NCI-H2029 (cell line): ENCODE measurements at regions not wholly inside any gene's neighbourhood (a gene's known extent, or its start where the extent isn't known, plus 50 kb on each side); places are given as distances from the start of the nearest gene placed in this dataset.

Source experiments
- DNase-seq: peaks from one replicate; lab custom pipeline; 2025; lab: John Stamatoyannopoulos, UW

- no peak for DNase-seq
These were observed 753.2 kb upstream of the EEF2KMT start for GRCh38 chr16:5850632-5851392.

- DNase-seq: no peak
These were observed 747.5 kb upstream of the EEF2KMT start for GRCh38 chr16:5845046-5845445.

GRCh38 chr16:5841974-5842373 lies 744.4 kb upstream of the EEF2KMT start:
- no peak for DNase-seq

GRCh38 chr16:5838725-5839124 lies 741.1 kb upstream of the EEF2KMT start:
- DNase-seq: no peak

- DNase-seq: no peak
These were observed 740.5 kb upstream of the EEF2KMT start for GRCh38 chr16:5838071-5838470.

GRCh38 chr16:5837007-5837670 lies 739.5 kb upstream of the EEF2KMT start:
- DNase-seq: no peak

GRCh38 chr16:5835876-5836275 lies 738.3 kb upstream of the EEF2KMT start:
- no peak for DNase-seq

GRCh38 chr16:5826332-5826731 lies 728.7 kb upstream of the EEF2KMT start:
- DNase-seq: no peak

GRCh38 chr16:5820472-5820871 lies 722.9 kb upstream of the EEF2KMT start:
- no peak for DNase-seq

- no peak for DNase-seq
These were observed 718.1 kb upstream of the EEF2KMT start for GRCh38 chr16:5815570-5816237.

- no peak for DNase-seq
These were observed 703.8 kb upstream of the EEF2KMT start for GRCh38 chr16:5801396-5801795.

GRCh38 chr16:5793556-5793955 lies 696.0 kb upstream of the EEF2KMT start:
- no peak for DNase-seq

- DNase-seq: no peak
These were observed 693.5 kb upstream of the EEF2KMT start for GRCh38 chr16:5791011-5791657.

GRCh38 chr16:5790512-5790911 lies 692.9 kb upstream of the EEF2KMT start:
- no peak for DNase-seq

- DNase-seq: no peak
These were observed 691.4 kb upstream of the EEF2KMT start for GRCh38 chr16:5789033-5789432.

- no peak for DNase-seq
These were observed 683.8 kb upstream of the EEF2KMT start for GRCh38 chr16:5781436-5781835.

- DNase-seq: no peak
These were observed 679.3 kb upstream of the EEF2KMT start for GRCh38 chr16:5776876-5777275.

GRCh38 chr16:5775916-5776315 lies 678.3 kb upstream of the EEF2KMT start:
- no peak for DNase-seq

GRCh38 chr16:5770118-5770517 lies 672.5 kb upstream of the EEF2KMT start:
- DNase-seq: no peak

- DNase-seq: no peak
These were observed 671.9 kb upstream of the EEF2KMT start for GRCh38 chr16:5769513-5769912.

- no peak for DNase-seq
These were observed 670.9 kb upstream of the EEF2KMT start for GRCh38 chr16:5768445-5768844.

GRCh38 chr16:5763176-5763575 lies 665.6 kb upstream of the EEF2KMT start:
- DNase-seq: no peak

GRCh38 chr16:5762362-5762761 lies 664.8 kb upstream of the EEF2KMT start:
- DNase-seq: no peak
